HG03025 (cell line): ENCODE measurements at regions not wholly inside any gene's neighbourhood (a gene's known extent, or its start where the extent isn't known, plus 50 kb on each side); places are given as distances from the start of the nearest gene placed in this dataset.

Experiments used
- ATAC-seq: cut with Tn5 transposase; IDR thresholded peaks from one replicate; pipeline ENCODE4 v1.9.1; 2021; ENCODE audit warnings: mild to moderate bottlenecking, moderate library complexity; ENCODE audit not compliant: unreplicated experiment, low FRiP score

- ATAC-seq = no peak
These were observed 1207.8 kb downstream of the EFNB2 start for GRCh38 chr13:105327581-105328126.

- no peak for ATAC-seq
These were observed 1215.6 kb downstream of the EFNB2 start for GRCh38 chr13:105319875-105320274.

DNA sequence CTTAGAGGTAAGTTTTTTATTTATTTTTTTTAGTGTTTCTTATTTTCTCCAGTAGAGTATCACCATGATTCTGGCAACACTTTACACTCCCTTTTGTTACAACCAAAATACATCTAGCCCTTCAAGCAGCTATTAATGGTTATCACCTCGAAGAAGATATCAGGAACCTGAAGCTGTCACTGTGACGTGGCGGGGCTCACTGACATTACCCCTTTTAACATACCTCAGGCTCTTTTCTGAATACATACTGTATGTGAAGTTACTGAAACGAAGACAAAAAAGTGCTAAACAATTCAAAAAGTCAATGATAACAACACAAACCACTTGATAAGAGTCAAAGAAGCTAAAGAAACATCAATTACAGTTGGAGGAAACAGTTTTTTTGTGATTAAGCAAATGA, 1218.7 kb downstream of the EFNB2 start:
- ATAC-seq = no peak

DNA sequence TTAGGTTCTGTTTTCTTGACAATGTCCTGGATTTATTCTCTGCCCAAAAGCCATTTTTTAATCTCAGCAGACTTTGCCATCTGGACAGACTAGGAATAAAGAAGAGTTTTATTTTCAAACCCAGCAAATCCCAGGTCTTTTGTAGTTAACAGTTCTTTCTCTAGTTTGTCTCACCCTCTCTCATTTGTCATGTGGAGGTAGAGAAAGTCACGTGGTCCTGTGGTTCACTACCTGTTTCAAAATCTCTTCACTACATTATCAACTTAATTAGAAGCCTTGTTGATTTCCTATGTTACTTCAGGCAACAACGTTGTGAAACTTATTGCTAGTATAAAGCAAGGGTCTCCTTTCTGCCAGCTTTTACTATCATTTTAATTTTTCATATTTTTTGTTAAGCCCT, 1222.6 kb downstream of the EFNB2 start:
- ATAC-seq = no peak

DNA sequence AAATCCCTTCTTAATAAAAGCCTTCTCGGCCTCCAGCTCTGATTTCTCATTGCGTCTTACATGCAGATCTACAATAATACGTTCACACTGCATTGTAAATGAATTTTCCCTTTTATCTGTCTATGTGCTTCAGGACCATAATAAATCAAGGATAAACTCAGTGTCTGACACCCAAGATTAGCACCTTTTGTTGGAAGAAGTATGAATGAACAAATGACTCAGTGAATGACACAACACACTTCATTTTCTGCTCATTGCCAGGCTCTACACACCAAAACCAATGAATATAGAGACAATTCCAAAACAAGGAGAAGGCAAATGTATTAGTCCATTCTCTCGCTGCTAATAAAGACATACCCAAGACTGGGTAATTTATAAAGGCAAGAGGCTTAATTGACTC, 1224.4 kb downstream of the EFNB2 start:
- no peak for ATAC-seq

- ATAC-seq = no peak
These were observed 1227.7 kb downstream of the EFNB2 start for GRCh38 chr13:105307776-105308175.

- ATAC-seq = no peak
These were observed 1237.6 kb downstream of the EFNB2 start for GRCh38 chr13:105297839-105298238.

DNA sequence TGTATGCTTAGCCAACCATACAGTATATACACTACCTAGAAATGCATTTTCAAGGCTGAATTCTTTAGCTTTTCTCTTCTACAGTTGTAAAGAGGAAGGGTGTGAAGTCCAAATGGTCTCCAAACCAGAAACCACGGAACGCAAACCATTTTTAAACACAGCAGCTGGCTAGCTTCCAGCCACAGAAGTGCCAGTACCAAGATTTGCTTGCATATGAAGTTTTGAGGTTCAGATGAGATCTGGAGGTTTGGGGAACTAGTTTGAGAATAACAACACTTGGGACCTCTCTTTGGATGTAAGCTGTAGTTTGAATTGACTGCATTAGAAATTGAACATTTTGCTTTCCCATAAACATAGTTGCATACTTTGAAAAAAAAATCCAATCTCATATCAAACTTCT, 1243.5 kb downstream of the EFNB2 start:
- no peak for ATAC-seq

- no peak for ATAC-seq
These were observed 1244.9 kb downstream of the EFNB2 start for GRCh38 chr13:105290596-105290995.

GRCh38 chr13:105285526-105285925, 1249.9 kb downstream of the EFNB2 start:
- ATAC-seq = no peak

DNA sequence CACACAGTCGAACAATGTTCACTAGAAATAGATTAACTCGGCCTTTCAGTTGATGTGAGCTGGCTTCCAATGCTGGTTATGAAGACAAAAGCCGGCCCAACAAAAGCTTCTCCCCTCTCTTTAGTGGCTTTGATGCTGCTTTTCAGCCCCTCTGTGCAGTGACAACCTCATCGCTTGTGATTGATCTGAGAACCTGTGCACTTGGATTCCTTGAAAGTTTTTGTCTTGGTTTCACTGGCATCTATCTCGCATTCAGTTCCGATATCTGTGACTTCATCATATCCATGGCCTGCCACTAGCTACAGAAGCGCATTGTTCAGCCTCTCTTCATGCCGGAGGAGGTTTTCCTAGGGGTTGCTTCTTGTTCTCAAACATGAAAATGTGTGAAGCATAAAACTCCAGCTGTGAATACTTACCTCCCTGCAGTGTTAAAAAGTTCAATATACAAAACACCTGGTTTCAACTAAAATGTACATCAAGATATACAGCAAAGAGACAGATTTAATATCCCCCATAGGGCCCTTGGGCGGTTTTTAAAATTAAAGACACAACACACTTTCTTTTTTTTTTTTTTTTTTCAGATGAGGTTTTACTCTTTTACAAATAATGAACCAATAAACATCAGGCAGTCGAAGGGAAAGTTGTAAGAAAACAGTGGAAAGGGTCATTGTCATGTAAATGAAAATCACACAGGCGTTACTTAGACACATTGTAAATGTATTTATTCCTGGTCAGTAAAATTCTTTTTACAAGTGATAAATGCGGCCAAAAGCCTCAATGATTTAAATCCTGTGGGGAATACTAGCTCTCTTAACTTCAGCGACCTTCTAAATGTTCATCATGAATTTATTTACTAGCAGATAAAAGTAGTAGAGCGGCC, 1252.8 kb downstream of the EFNB2 start:
- ATAC-seq = no peak

- no peak for ATAC-seq
These were observed 1256.5 kb downstream of the EFNB2 start for GRCh38 chr13:105278943-105279381.

- no peak for ATAC-seq
These were observed 1258.9 kb downstream of the EFNB2 start for GRCh38 chr13:105276571-105276970.

- ATAC-seq = no peak
These were observed 1261.7 kb downstream of the EFNB2 start for GRCh38 chr13:105273665-105274222.

DNA sequence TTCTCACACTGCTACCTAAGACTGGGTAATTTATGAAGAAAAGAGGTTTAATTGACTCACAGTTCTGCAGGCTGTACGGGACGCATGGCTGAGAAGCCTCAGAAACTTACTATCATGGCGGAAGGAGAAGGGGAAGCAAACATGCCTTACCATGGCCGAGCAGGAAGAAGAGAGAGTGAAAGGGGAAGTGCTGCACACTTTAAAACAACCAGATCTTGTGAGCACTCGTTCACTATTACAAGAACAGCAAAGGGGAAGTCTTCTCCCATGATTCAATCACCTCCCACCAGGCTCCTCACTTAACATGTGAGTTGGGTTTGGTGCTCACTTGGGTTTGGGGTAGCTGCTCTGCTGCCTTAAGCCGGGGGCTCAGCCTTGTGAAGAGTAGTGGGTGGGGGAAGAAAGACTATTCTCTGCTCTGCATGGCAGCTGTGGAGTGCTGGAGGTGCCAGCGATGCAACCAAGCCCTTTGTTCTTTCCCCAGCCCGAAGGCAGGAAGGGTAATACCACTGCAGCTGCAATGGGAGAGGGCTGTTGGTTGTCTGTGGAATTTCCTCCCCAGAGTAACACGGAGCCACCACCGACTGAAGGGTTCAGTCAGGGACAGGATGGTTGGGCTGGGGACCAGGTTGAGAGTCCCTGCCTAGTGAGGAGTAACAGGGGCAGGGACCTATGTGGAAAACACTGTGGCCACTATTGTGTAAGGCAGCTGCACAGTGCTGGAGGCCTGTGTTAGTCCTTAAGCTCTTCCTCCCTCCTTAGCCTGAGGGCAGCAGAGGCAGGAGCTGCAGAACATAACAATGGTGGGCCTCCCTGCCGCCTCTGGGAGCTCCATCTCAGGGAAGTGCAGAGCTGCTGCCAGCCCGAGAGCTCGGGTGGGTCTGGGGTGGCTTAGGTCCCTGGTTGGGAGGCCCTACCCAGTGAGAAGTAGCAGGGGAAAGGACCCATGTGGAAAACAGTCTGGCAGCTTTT, 1262.5 kb downstream of the EFNB2 start:
- ATAC-seq = no peak

DNA sequence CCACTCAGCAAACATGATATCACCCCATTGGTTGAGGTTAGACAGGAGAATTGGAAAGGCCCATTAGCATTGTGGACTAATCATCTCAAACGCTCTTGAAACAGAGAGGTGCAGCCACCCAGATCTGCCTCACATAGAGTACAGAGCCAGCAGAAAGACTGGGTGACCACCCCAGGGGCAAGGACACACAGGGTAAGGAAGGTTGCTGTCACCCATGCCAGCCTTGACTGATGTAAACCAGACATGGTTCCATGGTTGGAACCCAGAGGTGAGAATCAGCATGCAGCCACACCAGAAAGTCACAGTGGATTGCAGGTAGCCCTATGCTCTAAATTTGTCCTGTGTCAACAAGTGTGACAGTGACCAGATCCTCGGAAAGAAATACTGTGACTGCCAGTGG, 1268.8 kb downstream of the EFNB2 start:
- no peak for ATAC-seq

- no peak for ATAC-seq
These were observed 1272.9 kb downstream of the EFNB2 start for GRCh38 chr13:105262579-105262978.

DNA sequence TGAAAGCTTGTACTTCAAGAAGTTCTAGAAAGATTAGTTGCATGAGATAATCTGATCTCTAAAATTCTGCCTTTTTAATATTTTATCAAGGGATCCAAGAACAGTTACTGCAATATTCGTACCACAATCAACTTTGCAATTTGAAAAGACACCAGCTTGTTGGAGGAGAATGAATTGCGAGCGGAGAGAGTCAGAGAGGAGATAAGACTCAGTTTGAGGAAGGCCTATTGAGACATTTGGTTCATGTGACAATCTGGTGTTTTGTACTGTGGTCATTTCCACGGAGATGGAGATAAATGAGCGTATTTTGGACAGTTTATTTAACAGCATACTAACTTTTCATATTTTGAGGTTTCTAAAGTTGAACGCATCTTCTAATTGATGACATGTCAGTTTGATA, 1276.0 kb downstream of the EFNB2 start:
- ATAC-seq = no peak

GRCh38 chr13:105255472-105255871, 1280.0 kb downstream of the EFNB2 start:
- no peak for ATAC-seq

DNA sequence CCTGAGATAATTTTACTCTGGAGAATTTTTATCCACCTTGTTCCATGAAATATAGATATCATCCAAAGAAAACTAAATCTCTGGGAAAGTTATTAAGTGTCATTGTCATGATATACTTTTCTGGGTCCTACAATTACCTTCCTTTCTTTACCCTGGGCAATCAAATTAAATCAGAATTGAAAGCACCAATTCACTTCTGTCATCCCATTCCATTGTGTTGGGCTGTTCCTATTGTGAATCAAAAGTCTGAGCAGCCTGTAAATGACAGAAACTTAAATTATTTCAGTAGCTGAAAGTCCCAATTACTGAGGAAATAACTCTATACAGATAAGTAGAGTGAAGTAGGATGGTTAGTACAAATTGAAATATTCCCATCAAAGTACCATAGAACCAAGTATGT, 1284.2 kb downstream of the EFNB2 start:
- ATAC-seq = no peak

DNA sequence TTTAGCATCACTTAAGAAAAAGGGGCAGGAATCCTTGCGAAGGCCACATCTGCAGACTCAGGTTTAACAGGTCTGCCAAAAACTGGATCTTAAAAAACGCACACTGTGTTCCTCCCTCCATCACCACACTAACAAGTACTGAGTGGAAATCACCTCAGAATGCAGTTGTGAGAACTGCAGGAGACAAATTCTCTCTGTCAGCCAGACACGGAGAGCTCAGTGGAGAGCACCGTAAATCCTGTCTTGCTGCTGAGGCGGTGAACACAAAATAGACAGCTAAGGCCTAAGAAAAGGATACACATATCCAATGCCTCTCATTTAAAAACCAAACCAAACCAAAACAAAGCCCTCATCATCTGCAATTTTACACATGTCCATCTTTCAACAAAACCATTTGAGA, 1287.6 kb downstream of the EFNB2 start:
- ATAC-seq = no peak
